ENCODE measurements at regions not wholly inside any gene's neighbourhood (a gene's known extent, or its start where the extent isn't known, plus 50 kb on each side); places are given as distances from the start of the nearest gene placed in this dataset.

GRCh38 chr1:87615491-87615890 is 286.8 kb downstream of the LMO4 start:
- no peak for DNase-seq (ENCODE audit: low read depth)

- no peak for DNase-seq (ENCODE audit: low read depth)
These were observed 287.2 kb downstream of the LMO4 start for GRCh38 chr1:87615901-87616300.

- no peak for DNase-seq (ENCODE audit: low read depth)
These were observed 292.1 kb downstream of the LMO4 start for GRCh38 chr1:87620807-87621206.

GRCh38 chr1:87629673-87630072 is 301.0 kb downstream of the LMO4 start:
- DNase-seq (ENCODE audit: low read depth) = no peak

GRCh38 chr1:87632232-87632631 is 303.6 kb downstream of the LMO4 start:
- DNase-seq (ENCODE audit: low read depth) = no peak

GRCh38 chr1:87636198-87636892 is 307.7 kb downstream of the LMO4 start:
- DNase-seq (ENCODE audit: low read depth) = no peak

- DNase-seq (ENCODE audit: low read depth) = no peak
These were observed 310.0 kb downstream of the LMO4 start for GRCh38 chr1:87638636-87639035.

- no peak for DNase-seq (ENCODE audit: low read depth)
These were observed 313.3 kb downstream of the LMO4 start for GRCh38 chr1:87641996-87642395.

GRCh38 chr1:87642581-87643221 is 314.0 kb downstream of the LMO4 start:
- no peak for DNase-seq (ENCODE audit: low read depth)

GRCh38 chr1:87644033-87644578 is 315.4 kb downstream of the LMO4 start:
- DNase-seq (ENCODE audit: low read depth) = no peak

- no peak for DNase-seq (ENCODE audit: low read depth)
These were observed 316.0 kb downstream of the LMO4 start for GRCh38 chr1:87644579-87645190.

- no peak for DNase-seq (ENCODE audit: low read depth)
These were observed 318.9 kb downstream of the LMO4 start for GRCh38 chr1:87647430-87648177.

GRCh38 chr1:87648323-87649119 is 319.8 kb downstream of the LMO4 start:
- DNase-seq (ENCODE audit: low read depth) = no peak

GRCh38 chr1:87650306-87650705 is 321.6 kb downstream of the LMO4 start:
- no peak for DNase-seq (ENCODE audit: low read depth)

GRCh38 chr1:87652176-87652575 is 323.5 kb downstream of the LMO4 start:
- DNase-seq (ENCODE audit: low read depth) = no peak

- no peak for DNase-seq (ENCODE audit: low read depth)
These were observed 336.5 kb downstream of the LMO4 start for GRCh38 chr1:87665151-87665550.

- no peak for DNase-seq (ENCODE audit: low read depth)
These were observed 338.0 kb downstream of the LMO4 start for GRCh38 chr1:87666681-87667080.

- no peak for DNase-seq (ENCODE audit: low read depth)
These were observed 341.0 kb downstream of the LMO4 start for GRCh38 chr1:87669674-87670073.

- no peak for DNase-seq (ENCODE audit: low read depth)
These were observed 344.6 kb downstream of the LMO4 start for GRCh38 chr1:87673309-87673708.

GRCh38 chr1:87673748-87674147 is 345.1 kb downstream of the LMO4 start:
- DNase-seq (ENCODE audit: low read depth) = no peak

GRCh38 chr1:87674791-87675190 is 346.1 kb downstream of the LMO4 start:
- no peak for DNase-seq (ENCODE audit: low read depth)

GRCh38 chr1:87678266-87678665 is 349.6 kb downstream of the LMO4 start:
- no peak for DNase-seq (ENCODE audit: low read depth)

Measured in activated T-helper 9 cell treated with anti-CD3 and anti-CD28 coated beads, Interleukin-2, amount 50 U/mL, for 16 hours (primary cell).